ENCODE measurements at regions not wholly inside any gene's neighbourhood (a gene's known extent, or its start where the extent isn't known, plus 50 kb on each side); places are given as distances from the start of the nearest gene placed in this dataset.

DNA sequence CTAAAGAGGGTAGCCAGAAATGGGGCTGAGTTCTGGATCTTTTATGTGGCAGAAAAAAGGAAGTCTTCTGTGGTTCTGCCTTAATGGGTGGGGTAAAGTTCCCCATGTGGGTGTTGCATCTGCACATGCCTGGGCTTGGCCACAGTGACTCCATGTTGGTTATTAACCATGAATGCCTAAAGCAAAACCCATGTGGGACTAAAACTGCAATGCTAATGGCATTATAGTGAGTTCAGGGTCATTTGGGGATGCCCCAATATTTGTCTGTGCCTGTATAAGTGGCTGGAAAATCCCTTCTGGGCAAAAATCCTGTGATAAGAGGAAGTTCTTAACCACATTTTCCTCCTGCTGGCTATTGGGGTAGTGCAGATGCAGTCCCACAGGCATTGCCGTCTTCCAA lies 857.4 kb downstream of the FAT4 start:
- Histone ChIP-seq H2AFZ (ENCODE audit: low read depth, low read length) (no peak overlapping the region), H3K27ac (ENCODE audit: low read length) (no peak overlapping the region), H3K9me3 (ENCODE audit: insufficient read depth, low read length, severe bottlenecking) (no peaks in the 10 kb centered on the region), H3K36me3 (ENCODE audit: insufficient read depth, low read length) (no peaks in the 10 kb centered on the region), H3K4me3 (ENCODE audit: low read depth in 1 of 2, low read length in 2 of 2) (no peak overlapping the region), H3K4me2 (ENCODE audit: insufficient read depth, low read length) (no peak overlapping the region), H3K27me3 (ENCODE audit: insufficient read depth, low read length, poor library complexity) (no peaks in the 10 kb centered on the region), H3K4me1 (ENCODE audit: insufficient read depth, low read length) (no peaks in the 10 kb centered on the region), H4K20me1 (ENCODE audit: insufficient read depth, low read length) (no peaks in the 10 kb centered on the region), H3K9ac (ENCODE audit: low read depth, low read length) (no peak overlapping the region), H3K79me2 (ENCODE audit: insufficient read depth, low read length) (no peaks in the 10 kb centered on the region)
- DNase-seq (no peak), ATAC-seq (ENCODE audit: insufficient read depth, low read depth) (peak; percentile 47; the same call in 1 of the 3 replicates)
- no peak for TF ChIP-seq EZH2 (IDR thresholded peaks at IDR 0.05; ENCODE audit: borderline replicate concordance, low read depth, low read length, severe bottlenecking)
- TF ChIP-seq, protein P1, sequence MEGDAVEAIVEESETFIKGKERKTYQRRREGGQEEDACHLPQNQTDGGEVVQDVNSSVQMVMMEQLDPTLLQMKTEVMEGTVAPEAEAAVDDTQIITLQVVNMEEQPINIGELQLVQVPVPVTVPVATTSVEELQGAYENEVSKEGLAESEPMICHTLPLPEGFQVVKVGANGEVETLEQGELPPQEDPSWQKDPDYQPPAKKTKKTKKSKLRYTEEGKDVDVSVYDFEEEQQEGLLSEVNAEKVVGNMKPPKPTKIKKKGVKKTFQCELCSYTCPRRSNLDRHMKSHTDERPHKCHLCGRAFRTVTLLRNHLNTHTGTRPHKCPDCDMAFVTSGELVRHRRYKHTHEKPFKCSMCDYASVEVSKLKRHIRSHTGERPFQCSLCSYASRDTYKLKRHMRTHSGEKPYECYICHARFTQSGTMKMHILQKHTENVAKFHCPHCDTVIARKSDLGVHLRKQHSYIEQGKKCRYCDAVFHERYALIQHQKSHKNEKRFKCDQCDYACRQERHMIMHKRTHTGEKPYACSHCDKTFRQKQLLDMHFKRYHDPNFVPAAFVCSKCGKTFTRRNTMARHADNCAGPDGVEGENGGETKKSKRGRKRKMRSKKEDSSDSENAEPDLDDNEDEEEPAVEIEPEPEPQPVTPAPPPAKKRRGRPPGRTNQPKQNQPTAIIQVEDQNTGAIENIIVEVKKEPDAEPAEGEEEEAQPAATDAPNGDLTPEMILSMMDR (IDR thresholded peaks at IDR 0.05; ENCODE audit: borderline replicate concordance, extremely low read depth, low read length, poor library complexity, severe bottlenecking), result no peak

DNA sequence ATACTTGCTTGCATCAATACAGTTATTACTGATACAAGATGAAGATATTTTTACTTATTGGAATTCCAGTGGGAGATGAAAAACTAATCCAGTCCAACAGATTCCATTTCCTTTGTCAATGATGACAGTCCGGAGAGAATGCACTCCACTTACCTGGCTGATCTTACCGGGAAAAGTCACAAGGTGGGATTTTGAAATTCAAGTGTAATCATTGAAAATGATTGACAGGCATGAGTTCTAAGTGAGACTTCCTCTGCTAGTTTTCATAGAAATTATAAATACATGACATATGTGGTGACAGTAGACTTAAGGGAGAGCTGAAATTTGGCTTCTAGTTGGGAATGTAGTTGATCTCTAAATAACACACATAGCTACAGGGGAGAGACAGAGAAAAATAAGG lies 859.9 kb downstream of the FAT4 start:
- Histone ChIP-seq H3K27ac (ENCODE audit: low read length) (no peak overlapping the region), H3K79me2 (ENCODE audit: insufficient read depth, low read length) (no peaks in the 10 kb centered on the region), H4K20me1 (ENCODE audit: insufficient read depth, low read length) (no peaks in the 10 kb centered on the region), H3K27me3 (ENCODE audit: insufficient read depth, low read length, poor library complexity) (no peaks in the 10 kb centered on the region), H3K36me3 (ENCODE audit: insufficient read depth, low read length) (no peaks in the 10 kb centered on the region), H2AFZ (ENCODE audit: low read depth, low read length) (no peak overlapping the region), H3K4me2 (ENCODE audit: insufficient read depth, low read length) (no peak overlapping the region), H3K4me3 (ENCODE audit: low read depth in 1 of 2, low read length in 2 of 2) (no peak overlapping the region), H3K4me1 (ENCODE audit: insufficient read depth, low read length) (no peaks in the 10 kb centered on the region), H3K9ac (ENCODE audit: low read depth, low read length) (no peak overlapping the region), H3K9me3 (ENCODE audit: insufficient read depth, low read length, severe bottlenecking) (no peaks in the 10 kb centered on the region)
- DNase-seq (no peak), ATAC-seq (ENCODE audit: insufficient read depth, low read depth) (no peak)
- no peak for TF ChIP-seq EZH2 (IDR thresholded peaks at IDR 0.05; ENCODE audit: borderline replicate concordance, low read depth, low read length, severe bottlenecking)
- TF ChIP-seq, protein P1 (IDR thresholded peaks at IDR 0.05; ENCODE audit: borderline replicate concordance, extremely low read depth, low read length, poor library complexity, severe bottlenecking), result no peak

DNA sequence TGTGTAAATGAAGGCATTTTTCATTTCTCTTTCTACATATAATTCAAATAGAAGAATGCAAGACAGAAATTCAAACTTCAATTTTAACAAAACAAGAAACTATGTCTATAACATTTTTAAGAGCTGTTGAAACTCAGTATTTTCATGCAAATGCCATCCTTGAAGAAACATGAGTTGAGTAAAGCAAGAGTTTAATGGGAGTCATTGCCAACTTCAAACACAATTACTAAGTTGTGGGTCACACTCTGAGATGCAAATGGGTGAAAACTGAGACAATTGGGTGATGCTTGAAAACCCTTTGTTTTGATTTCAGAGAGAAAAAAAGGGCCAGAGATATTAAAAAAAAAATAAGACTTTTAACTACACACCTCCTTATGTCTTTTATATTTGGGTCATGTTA lies 865.9 kb downstream of the FAT4 start:
- Histone ChIP-seq H3K4me3 (ENCODE audit: low read depth in 1 of 2, low read length in 2 of 2) (no peak overlapping the region), H2AFZ (ENCODE audit: low read depth, low read length) (no peak overlapping the region), H3K4me2 (ENCODE audit: insufficient read depth, low read length) (no peak overlapping the region), H3K9me3 (ENCODE audit: insufficient read depth, low read length, severe bottlenecking) (no peaks in the 10 kb centered on the region), H4K20me1 (ENCODE audit: insufficient read depth, low read length) (no peaks in the 10 kb centered on the region), H3K9ac (ENCODE audit: low read depth, low read length) (no peak overlapping the region), H3K4me1 (ENCODE audit: insufficient read depth, low read length) (no peaks in the 10 kb centered on the region), H3K27me3 (ENCODE audit: insufficient read depth, low read length, poor library complexity) (no peaks in the 10 kb centered on the region), H3K79me2 (ENCODE audit: insufficient read depth, low read length) (no peaks in the 10 kb centered on the region), H3K27ac (ENCODE audit: low read length) (no peak overlapping the region), H3K36me3 (ENCODE audit: insufficient read depth, low read length) (no peaks in the 10 kb centered on the region)
- DNase-seq (no peak), ATAC-seq (ENCODE audit: insufficient read depth, low read depth) (no peak)
- no peak for TF ChIP-seq EZH2 (IDR thresholded peaks at IDR 0.05; ENCODE audit: borderline replicate concordance, low read depth, low read length, severe bottlenecking)
- TF ChIP-seq, protein P1 (IDR thresholded peaks at IDR 0.05; ENCODE audit: borderline replicate concordance, extremely low read depth, low read length, poor library complexity, severe bottlenecking), result no peak

DNA sequence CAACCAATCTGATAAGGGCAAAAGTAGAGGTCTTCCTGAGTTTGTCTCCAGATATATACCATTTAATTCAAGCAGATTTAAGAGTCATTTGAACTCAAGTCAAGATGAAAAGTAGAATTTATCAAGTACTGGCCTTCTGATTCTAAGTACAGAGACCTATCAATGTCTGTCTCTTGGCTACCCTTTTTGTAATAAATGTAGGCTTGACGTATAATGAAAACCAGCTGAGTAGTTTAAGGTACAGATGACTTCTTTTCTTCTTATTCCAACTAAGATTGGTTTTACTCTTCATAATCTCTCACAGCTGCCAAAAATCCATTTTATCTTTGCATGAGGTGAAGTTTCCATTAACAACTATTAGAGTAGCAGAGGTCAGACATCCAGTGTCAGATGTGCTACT lies 867.6 kb downstream of the FAT4 start:
- no peaks in the 10 kb centered on the region for H3K79me2 ChIP-seq (ENCODE audit: insufficient read depth, low read length)
- H3K9ac ChIP-seq (ENCODE audit: low read depth, low read length), result no peak overlapping the region
- H3K4me3 ChIP-seq (ENCODE audit: low read depth in 1 of 2, low read length in 2 of 2), result no peak overlapping the region
- ATAC-seq (ENCODE audit: insufficient read depth, low read depth) (no peak), DNase-seq (no peak)
- H3K4me1 ChIP-seq (ENCODE audit: insufficient read depth, low read length), result no peaks in the 10 kb centered on the region
- H4K20me1 ChIP-seq (ENCODE audit: insufficient read depth, low read length), result no peaks in the 10 kb centered on the region
- H3K4me2 ChIP-seq (ENCODE audit: insufficient read depth, low read length), result no peak overlapping the region
- H3K9me3 ChIP-seq (ENCODE audit: insufficient read depth, low read length, severe bottlenecking), result no peaks in the 10 kb centered on the region
- TF ChIP-seq, protein P1 (IDR thresholded peaks at IDR 0.05; ENCODE audit: borderline replicate concordance, extremely low read depth, low read length, poor library complexity, severe bottlenecking), result no peak
- no peak for TF ChIP-seq EZH2 (IDR thresholded peaks at IDR 0.05; ENCODE audit: borderline replicate concordance, low read depth, low read length, severe bottlenecking)
- no peak overlapping the region for H2AFZ ChIP-seq (ENCODE audit: low read depth, low read length)
- H3K27me3 ChIP-seq (ENCODE audit: insufficient read depth, low read length, poor library complexity), result no peaks in the 10 kb centered on the region
- H3K27ac ChIP-seq (ENCODE audit: low read length), result no peak overlapping the region
- no peaks in the 10 kb centered on the region for H3K36me3 ChIP-seq (ENCODE audit: insufficient read depth, low read length)
